Tibial artery (tissue), 4 donors: ENCODE measurements at regions not wholly inside any gene's neighbourhood (a gene's known extent, or its start where the extent isn't known, plus 50 kb on each side); places are given as distances from the start of the nearest gene placed in this dataset.

Source experiments
- DNase-seq, 2 donors: peaks; one replicate each; pipeline ENCODE4 v3.0.0-alpha.2; 2019
- H3K27ac ChIP-seq, 2 donors: fragments of 200-600 bp; sonication (generic) in 1 of 2; 1 replicate in 1 of 2; 2 replicates in 1 of 2; pipeline ENCODE4 v1.5.1; 2018 to 2019; ENCODE audit warnings: mild to moderate bottlenecking in 1 of 2
- H3K27me3 ChIP-seq, 2 donors: fragments of 200-600 bp; sonication (generic) in 1 of 2; one replicate each; pipeline versions ENCODE4 v1.5.1 to v1.6.0; 2016 to 2019
- H3K36me3 ChIP-seq, 3 donors: fragments of 200-600 bp; sonication (generic) in 2 of 3; one replicate each; pipeline ENCODE4 v1.5.1; 2016 to 2019; ENCODE audit warnings: mild to moderate bottlenecking in 2 of 3
- H3K4me1 ChIP-seq, 4 donors: fragments of 200-600 bp; sonication (generic) in 2 of 4; 1 replicate in 3 of 4; 2 replicates in 1 of 4; pipeline ENCODE4 v1.5.1; 2016 to 2019
- H3K4me3 ChIP-seq, 2 donors: fragments of 200-600 bp; sonication (generic) in 1 of 2; 1 replicate in 1 of 2; 2 replicates in 1 of 2; pipeline ENCODE4 v1.5.1; 2018 to 2019; ENCODE audit warnings: mild to moderate bottlenecking in 2 of 2
- H3K9me3 ChIP-seq, 3 donors: fragments of 200-600 bp; sonication (generic) in 1 of 3; one replicate each; pipeline ENCODE4 v1.5.1; 2016 to 2019
- intact Hi-C: fragments of 100-400 bp; cut with DNase I; formaldehyde crosslinking; loops from one replicate; pipeline ENCODE4 v1.15.0; 2023; ENCODE audit warnings: low total_unique reads
- TF ChIP-seq, protein P1 (sequence below), 2 experiments: fragments of 200-600 bp in 1 of 2; fragments of 450-650 bp in 1 of 2; IDR thresholded peaks; one replicate each; pipeline ENCODE4 v1.5.1; 2017 to 2019; ENCODE audit warnings: antibody characterized with exemption in 2 of 2, mild to moderate bottlenecking in 1 of 2, moderate library complexity in 1 of 2

- Histone ChIP-seq H3K27me3 (peaks cover 0 to 2% of the 10 kb centered on the region in 2 donors), H3K9me3 (no peaks in the 10 kb centered on the region), H3K4me3 (no peak overlapping the region), H3K4me1 (no peaks in the 10 kb centered on the region), H3K36me3 (no peaks in the 10 kb centered on the region), H3K27ac (no peak overlapping the region)
- DNase-seq: peak in 1 of 2 donors; percentile 9
- TF ChIP-seq, protein P1, sequence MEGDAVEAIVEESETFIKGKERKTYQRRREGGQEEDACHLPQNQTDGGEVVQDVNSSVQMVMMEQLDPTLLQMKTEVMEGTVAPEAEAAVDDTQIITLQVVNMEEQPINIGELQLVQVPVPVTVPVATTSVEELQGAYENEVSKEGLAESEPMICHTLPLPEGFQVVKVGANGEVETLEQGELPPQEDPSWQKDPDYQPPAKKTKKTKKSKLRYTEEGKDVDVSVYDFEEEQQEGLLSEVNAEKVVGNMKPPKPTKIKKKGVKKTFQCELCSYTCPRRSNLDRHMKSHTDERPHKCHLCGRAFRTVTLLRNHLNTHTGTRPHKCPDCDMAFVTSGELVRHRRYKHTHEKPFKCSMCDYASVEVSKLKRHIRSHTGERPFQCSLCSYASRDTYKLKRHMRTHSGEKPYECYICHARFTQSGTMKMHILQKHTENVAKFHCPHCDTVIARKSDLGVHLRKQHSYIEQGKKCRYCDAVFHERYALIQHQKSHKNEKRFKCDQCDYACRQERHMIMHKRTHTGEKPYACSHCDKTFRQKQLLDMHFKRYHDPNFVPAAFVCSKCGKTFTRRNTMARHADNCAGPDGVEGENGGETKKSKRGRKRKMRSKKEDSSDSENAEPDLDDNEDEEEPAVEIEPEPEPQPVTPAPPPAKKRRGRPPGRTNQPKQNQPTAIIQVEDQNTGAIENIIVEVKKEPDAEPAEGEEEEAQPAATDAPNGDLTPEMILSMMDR (IDR thresholded peaks at IDR 0.05): no peak
- intact Hi-C loops: no loop called here
These were observed 588.0 kb upstream of the MGMT start for GRCh38 chr10:128879030-128879429.

DNA sequence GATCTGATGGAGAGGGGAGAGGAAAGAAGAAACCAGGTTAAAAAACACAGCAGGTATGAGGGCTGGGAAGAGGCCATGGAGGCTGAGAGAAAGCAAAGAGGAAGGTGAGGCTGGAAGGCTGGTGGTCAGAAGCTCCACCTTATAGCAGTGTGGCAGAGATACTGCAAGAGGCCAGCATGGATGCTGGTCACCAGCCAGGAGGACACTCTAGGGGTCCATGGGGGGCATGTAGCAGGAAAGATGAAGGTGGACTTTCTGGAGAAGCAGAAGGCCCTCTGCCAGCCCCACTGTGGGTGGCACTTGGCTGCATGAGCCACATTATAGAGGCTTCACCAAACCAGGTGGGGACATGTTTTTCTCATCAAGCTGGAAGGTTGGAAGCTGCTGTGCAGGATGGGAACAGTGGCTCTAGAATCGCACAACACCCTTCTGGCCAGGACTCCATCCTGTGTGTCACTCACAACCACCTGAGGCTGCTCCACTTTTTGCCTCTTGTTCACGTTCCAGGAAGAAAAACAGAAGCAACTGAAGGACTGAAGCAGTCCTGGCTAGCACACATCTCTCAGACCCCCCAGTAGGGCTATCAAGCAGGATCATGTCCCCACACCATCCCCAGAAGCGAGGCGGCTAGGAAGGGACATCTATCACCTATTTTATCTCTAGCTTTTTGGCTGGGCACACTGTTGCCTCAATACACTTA is 587.5 kb upstream of the MGMT start:
- Histone ChIP-seq H3K4me1 (no peaks in the 10 kb centered on the region), H3K36me3 (no peaks in the 10 kb centered on the region), H3K4me3 (no peak overlapping the region), H3K27me3 (peaks cover 0 to 2% of the 10 kb centered on the region in 2 donors), H3K9me3 (no peaks in the 10 kb centered on the region), H3K27ac (no peak overlapping the region)
- DNase-seq: peak; percentile 7 to 27
- TF ChIP-seq, protein P1 (IDR thresholded peaks at IDR 0.05): no peak
- intact Hi-C loops: no loop called here

GRCh38 chr10:128880159-128880725 is 586.8 kb upstream of the MGMT start:
- Histone ChIP-seq H3K9me3 (no peaks in the 10 kb centered on the region), H3K27me3 (peaks cover 0 to 2% of the 10 kb centered on the region in 2 donors), H3K4me1 (no peaks in the 10 kb centered on the region), H3K27ac (no peak overlapping the region), H3K4me3 (no peak overlapping the region), H3K36me3 (no peaks in the 10 kb centered on the region)
- TF ChIP-seq, protein P1 (IDR thresholded peaks at IDR 0.05): no peak
- peak in 1 of 2 donors; percentile 46 for DNase-seq
- intact Hi-C loops: no loop called here

GRCh38 chr10:128881086-128881485 is 586.0 kb upstream of the MGMT start:
- Histone ChIP-seq H3K4me1 (no peaks in the 10 kb centered on the region), H3K27ac (no peak overlapping the region), H3K36me3 (no peaks in the 10 kb centered on the region), H3K27me3 (peaks cover 0 to 2% of the 10 kb centered on the region in 2 donors), H3K9me3 (no peaks in the 10 kb centered on the region), H3K4me3 (no peak overlapping the region)
- no peak for DNase-seq
- TF ChIP-seq, protein P1 (IDR thresholded peaks at IDR 0.05): no peak
- intact Hi-C loops: no loop called here

- no peaks in the 10 kb centered on the region for H3K4me1 ChIP-seq
- peaks cover 0 to 2% of the 10 kb centered on the region in 2 donors for H3K27me3 ChIP-seq
- no peaks in the 10 kb centered on the region for H3K36me3 ChIP-seq
- intact Hi-C loops: no loop called here
- H3K27ac ChIP-seq: no peak overlapping the region
- DNase-seq: peak in 1 of 2 donors; percentile 37
- H3K4me3 ChIP-seq: no peak overlapping the region
- TF ChIP-seq, protein P1 (IDR thresholded peaks at IDR 0.05): no peak
- peaks cover 0 to 4% (median 0%) of the 10 kb centered on the region in 3 donors for H3K9me3 ChIP-seq
These were observed 583.6 kb upstream of the MGMT start for GRCh38 chr10:128883231-128884032.
